ENCODE measurements at regions not wholly inside any gene's neighbourhood (a gene's known extent, or its start where the extent isn't known, plus 50 kb on each side); places are given as distances from the start of the nearest gene placed in this dataset.

DNA sequence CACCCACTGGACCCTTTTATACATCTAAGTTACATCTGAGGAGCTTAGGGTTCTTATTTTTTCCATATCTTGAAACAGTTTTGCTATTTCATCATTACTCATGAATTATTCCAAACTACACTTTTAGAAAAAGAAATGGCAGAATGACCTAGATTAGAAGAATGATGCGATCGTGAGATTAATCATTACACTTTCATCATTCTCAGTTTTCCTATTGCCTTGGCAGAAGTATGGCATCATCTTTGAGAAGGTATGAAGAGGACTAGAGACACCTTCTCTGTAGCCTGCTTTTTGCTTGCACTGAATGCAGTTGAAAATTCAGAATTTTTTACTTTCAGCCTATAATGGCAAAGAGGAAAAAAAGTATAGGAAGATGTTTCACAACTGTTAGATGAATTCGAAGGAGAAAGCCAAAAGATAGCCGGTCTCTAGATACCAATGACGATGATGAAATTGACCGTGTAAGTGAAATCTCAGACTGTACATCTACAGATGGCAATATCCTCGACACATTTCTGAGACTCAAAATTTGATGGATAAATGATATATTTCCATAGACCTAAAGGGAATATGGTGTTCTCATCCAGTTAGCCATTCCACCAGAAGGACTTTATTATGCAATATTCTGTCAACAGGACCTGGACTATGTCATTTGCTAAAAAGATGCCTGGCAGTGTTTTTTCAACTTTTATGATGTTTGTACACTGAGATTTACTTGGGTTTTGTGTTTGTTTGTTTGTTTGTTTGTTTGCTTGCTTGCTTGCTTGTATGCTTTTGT lies 191.8 kb downstream of the TOMM20 start:
- DNase-seq (ENCODE audit: low read depth) = no peak

DNA sequence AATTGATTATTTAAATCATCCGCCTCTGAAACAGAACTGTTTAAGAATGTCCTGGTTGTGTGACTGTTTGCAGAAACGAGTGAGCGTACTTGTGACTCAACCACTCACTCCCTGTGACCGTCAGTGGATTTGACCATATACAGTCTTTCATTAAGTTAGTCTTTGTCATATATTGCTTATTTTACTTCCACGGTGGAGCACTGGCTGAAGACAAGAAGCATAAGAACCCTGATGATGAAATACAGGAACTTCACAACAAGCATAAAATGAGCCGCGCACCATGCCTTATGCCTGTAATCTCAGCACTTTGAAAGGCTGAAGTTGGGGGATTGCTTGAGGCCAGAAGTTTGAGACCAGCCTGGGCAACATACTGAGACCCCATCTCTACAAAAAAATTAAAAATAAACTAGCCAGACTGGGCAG lies 194.0 kb downstream of the TOMM20 start:
- DNase-seq (ENCODE audit: low read depth) = no peak

DNA sequence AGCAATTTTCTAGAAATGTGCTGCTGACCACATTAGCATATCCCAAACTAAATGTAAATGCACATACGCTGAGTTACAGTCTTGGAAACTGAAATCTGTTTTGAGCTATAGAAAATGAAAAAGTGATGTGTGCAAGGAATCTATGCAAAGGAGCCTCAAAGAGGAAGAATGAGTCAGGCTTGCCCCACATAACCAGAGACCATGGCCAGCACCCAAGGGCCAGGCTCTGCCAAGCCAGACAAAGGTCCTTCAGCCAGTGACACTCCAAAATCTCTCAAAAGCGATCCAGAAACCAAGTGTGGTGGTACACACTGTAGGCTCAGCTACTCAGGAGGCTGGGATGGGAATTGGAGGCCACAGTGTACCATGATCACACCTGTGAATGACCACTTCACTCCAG lies 195.2 kb downstream of the TOMM20 start:
- no peak for DNase-seq (ENCODE audit: low read depth)

DNA sequence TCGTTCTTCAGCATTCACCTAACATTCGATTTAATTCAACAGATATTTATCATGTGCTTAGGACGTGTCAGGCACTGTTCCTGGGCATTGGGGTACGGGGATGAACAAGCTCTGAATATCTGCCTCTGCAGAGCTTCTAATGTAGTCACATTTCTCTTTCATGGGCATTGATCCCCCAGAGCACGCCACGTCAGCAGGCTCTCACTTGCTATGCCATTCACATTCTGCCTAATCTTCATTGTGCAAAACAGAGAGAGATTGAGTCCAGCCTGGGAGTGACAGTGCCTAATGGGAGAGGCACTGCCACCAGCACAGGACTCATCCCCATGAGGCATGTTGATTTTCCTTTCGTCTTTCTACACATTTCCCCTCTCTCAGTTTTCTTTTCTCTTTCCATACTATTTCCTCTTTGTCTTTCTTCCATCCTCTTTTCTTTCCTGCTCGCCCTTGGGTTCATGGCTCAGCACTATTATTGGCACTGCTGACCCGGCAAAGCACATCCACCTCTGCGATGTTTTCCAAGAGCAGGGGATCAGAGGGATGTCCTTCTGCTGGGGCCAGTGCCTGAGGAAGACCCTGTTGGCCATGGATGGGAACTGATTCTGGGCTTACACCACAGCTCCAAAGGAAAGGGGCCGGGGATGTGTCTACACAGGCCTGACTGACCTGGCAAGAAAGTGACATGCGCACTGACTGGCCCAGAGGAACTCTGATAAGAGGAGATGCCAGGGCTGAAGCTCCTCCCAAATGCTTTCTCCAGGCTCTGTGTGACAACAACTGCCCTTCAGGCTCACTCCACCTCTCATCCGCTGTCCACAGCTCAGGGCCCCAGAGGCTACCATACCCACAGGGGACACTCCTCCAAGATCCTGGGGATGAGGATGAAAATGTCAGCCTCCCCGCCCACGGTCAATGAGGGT lies 195.9 kb downstream of the TOMM20 start:
- DNase-seq (ENCODE audit: low read depth) = no peak

DNA sequence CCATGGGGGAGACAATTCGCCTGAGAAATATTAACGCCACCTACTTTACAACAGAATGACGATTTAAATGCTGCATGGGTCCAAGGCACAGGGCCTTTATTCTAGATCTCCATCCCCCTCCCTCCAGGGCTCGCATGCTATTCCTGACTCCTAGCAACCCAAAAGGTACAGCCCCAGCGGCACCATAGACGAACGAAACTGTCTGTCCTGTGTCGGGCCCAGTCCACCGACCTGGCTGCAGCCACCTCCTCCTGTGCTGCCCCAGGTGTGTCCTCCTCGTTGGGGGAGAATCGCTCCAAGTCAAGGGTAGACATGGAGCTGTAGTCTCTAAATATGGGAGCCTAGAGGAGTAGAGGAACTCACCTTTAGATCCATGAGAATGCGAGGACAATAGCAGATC lies 196.5 kb downstream of the TOMM20 start:
- DNase-seq (ENCODE audit: low read depth) = no peak

DNA sequence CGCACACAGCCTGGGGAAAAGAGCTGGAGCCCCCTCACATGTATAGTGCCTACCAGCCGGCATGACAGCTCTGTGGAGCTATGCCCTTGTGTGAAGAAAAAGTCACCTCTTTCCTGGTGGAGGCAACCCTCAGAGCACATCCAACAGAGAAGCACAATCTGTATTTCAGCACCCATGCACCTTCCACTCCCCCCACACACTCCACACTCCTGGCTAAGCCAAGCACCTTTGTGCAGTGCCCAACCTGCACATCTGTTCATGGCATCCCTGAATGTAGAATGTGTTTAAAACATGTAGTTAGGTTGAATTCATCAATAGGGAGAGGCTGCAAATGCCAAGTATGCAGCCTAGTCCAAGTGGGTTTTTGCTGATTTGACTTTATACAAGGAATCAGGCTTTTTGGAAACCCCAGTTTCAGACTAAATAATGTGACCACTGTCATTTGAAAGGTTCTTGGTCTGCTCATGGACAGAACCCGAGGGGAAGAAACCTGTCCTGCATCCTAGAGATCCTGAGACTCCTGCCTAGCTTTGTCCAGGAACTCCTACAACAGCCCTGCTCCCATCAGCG lies 197.1 kb downstream of the TOMM20 start:
- no peak for DNase-seq (ENCODE audit: low read depth)

DNA sequence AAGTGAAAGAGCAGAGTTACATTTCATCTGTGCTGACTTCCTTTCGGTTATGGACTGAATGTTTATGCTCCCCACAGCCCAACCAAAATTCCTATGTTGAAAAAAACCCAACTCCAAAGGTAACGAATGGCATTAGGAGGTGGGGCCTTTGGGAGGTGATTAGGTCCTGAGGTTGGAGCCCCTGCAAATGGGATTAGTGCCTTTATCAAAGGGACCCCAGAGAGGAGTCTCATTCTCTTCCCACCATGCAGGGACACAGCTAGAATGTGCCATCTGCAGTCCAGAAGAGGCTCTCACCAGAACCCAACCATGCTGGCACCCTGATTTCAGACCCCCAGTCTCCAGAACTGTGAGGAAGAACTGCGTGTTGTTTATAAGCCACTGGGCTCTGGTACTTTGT lies 199.3 kb downstream of the TOMM20 start:
- DNase-seq (ENCODE audit: low read depth) = no peak

DNA sequence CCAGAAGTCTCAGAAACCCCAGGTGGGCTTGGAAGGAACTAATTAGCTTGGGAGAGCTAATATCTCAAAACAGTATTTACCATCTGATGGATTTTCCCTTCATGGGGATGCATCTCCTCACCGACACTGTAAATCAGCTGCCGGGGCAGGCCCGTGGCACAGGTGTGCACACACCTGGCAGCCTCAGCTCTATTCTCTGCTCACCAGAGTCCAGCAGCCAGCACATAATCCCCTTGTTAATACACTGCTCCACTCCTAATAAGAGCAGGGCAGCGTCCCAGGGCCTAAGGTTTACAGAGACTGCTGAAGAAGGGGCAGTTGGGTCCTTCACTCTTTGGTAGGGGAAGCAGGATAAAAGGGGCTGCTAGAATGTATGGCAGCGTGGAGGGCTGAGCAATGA lies 200.0 kb downstream of the TOMM20 start:
- no peak for DNase-seq (ENCODE audit: low read depth)

DNA sequence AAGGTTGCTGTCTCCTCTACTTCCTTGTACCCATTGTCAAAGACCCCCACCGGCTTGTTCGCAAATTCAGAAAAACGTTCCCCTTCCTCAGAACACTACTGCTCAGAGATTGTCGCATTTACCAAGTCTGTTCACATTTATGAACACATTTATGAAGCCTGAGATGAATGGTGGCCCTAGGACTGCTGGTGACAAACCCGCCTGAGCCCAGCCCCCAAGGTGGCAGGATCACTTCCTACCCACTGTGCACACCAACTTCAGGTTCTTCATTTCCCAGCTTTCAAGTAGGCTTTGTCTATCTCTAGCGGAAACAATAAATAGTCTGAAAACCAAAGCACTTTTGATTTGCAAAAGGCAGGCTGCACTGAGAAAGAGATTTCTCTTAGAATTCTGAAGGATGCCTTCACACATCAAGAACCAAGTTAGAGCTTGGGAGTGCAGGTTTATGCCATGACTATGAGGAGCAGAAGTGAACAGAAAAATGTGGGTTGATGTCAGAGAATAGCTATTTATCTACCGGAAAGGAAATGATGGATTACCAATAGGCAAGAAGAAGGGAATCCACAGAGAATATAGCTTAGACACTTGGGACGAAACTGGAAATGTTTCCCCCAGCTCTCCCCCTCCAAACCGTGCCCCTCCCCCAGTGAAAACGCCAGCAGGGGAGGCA lies 200.5 kb downstream of the TOMM20 start:
- no peak for DNase-seq (ENCODE audit: low read depth)

DNA sequence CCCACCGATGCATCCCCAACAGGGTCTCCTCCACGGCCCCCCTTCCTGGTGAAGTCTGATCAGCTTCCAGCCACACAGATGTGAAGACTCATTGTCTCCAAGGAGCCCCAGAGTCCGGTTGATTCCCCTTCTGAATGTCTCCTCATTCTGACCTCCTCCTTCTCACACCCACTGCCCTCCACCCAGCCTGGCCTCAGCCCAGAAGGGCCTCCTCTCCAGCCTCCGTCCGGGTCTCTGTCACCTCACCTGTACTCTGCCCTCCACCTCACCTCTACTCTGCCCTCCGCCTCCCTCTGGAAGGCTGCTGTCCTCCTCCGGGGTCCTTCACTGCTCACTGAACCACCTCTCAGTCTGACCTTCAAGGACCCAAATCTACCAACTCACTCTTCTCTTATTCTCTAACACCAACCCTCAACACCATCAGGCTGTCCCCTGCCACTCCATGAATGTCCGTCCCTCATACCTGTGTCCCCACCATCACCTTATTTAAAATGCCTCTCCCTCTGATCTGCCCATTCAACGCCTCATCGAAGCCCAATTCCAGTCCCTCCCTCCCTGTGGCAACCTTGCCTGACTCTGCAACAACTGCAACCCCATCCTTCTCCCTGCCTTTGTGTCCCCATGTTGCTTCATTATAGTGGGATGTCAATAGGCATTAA lies 201.2 kb downstream of the TOMM20 start:
- no peak for DNase-seq (ENCODE audit: low read depth)

DNA sequence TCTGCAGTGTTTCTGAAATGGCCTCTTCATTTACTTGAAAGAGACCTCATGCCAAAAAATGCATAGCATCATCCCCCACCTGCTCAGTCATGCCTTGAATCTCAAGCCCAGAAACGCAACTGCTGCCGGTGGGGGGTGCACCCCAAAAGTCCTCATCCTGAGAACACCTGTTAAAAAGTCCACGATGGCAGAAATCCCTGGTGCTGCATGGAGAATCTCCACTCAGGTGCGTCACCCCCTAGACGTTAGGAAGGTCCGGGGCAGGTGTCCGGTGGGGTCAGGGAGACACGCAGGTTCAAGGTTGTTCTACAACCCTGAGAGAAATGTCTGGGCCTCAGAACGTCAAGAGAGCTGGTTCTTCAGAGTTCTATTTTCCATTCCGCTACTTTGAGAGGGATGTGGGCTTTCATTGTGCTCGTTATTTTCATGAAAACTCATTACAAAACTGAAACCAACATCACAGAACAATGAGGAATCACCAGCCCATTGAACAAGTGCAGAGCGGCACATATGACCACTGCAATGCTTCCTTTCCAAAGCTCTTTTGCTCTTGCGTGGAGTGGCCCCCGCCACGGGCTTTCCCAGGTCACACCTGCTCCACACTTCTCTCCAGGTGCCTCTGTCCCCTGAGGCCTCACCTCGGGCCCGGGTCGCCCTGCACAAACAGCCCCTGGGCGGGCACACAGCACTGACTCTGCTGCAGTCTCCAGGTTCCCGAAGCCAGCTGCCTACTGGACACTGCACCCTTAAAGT lies 201.9 kb downstream of the TOMM20 start:
- no peak for DNase-seq (ENCODE audit: low read depth)

DNA sequence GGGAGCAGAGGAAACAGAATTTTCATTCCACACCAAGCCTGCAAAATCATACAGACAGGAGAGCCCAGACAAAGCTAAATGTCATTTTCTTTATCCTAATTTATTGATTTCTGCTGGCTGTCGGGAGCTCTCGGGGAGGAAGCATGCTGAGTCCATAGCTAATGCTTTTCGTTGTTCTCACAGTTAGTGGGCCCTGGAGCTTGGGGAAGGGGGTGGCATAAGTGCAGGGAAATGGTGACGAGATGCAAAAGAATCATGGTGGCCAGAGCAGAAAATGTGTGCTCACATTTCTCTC lies 202.4 kb downstream of the TOMM20 start:
- DNase-seq (ENCODE audit: low read depth) = no peak

DNA sequence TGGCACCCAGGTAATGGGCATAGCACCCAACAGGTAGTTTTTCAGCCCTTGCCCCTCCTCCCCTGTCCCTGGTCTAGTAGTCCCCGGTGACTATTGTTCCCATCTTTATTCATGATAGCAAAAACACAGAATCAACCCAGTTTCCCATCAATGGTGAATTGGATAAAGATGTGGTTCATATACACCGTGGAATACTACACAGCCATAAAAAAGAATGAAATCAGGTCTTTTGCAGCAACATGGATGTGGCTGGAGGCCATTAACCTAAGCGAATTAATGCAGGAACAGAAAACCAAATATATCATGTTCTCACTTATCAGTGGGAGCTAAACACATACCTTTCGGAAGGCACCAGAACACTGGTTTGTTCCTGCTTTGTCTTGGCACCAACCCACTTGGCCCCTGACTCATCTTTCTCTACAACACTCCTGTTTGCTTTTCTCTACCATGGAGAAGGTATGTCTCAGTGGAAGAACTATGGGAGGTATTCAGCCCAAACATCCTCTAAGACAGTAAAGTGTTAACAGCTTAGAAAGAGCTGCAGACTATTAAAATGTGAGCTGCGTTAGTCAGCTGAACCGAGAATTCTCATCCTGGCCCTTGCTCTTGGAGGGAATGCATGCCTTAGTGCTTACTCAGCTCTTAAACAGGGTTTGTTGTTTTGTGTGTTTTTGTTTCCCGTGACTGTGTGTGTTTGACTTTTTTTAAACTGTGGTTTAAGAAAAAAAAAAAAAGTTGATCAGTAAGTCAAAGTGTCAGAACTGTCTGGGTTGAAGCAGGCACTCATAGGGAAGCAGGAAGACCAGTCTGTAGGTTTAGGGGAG lies 203.0 kb downstream of the TOMM20 start:
- peak; percentile 92 for DNase-seq (ENCODE audit: low read depth)

DNA sequence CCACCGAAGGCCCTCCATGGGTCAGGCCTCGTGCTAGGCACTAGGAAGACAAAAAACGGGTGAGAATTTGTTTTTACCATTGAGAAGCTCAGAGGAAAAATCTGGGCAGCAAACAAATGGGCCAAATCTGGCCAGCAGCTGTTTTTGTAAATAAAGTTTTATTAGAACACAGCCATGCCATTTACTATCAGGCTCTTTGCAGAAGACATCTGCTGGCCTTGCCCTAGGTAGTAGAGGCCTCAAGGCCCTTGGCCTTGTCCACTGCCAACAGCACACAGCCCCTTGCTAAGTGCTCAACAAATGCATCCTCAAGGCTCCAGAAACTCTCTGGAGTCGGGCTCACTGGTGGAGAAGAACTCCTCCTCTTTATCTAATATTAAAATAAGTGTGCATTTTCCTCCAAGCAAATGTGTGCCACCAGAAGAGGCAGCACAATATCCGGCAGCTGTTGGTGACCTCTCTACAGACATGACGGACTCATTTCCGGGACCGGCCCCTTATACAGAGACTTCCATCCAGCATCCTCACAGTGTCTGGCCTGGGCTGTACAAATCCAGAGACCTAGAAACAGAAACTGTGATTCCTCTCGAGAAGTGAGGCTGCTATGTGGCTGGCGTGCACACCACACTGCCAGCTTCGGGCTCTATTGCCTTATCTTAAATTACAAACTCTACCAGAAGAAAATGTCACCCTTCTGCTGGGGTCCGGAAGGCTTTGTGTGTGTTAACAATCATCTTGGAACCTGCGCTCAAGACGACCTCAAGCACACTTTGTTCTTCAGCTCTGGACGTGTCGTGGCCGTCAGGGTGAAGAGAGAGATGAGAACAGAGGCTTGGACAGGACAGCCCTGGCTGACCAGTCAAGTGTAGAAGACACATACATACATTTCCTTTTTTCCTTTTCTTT lies 203.9 kb downstream of the TOMM20 start:
- no peak for DNase-seq (ENCODE audit: low read depth)

DNA sequence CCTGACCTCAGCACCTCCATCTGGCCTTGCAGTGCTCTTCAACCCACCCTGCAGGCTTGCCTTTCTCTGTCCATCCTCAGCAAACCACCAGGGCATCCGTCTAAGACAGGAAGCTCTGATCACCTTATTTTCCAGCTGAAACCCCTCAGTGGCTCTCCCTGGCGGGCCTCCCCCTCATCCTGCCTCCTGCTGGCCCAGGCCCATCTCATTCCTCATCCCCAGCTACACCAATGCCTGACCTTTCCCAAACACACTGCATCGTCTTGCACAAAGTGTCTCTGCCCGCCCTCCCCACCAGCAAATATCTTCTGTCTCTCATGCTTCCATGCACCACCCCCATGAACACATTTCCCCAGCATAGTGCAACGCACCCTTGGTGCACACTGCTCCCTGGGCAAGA lies 205.0 kb downstream of the TOMM20 start:
- no peak for DNase-seq (ENCODE audit: low read depth)

DNA sequence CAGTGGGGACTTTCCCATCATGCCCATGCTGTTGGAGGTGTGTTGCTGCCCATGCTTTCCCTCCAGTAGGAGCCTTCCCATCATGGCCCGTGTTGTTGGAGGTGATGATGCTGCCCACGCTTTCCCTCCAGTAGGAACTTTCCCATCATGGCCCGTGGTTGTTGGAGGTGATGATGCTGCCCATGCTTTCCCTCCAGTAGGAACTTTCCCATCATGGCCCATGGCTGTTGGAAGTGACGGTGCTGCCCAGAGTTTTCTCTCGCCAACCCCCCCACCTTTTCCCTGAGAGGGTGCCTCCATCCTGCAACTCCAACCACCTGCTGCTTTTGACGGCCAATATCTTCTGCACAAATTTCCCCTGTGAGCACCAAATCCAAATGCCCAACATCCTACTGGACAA lies 205.7 kb downstream of the TOMM20 start:
- DNase-seq (ENCODE audit: low read depth) = no peak

DNA sequence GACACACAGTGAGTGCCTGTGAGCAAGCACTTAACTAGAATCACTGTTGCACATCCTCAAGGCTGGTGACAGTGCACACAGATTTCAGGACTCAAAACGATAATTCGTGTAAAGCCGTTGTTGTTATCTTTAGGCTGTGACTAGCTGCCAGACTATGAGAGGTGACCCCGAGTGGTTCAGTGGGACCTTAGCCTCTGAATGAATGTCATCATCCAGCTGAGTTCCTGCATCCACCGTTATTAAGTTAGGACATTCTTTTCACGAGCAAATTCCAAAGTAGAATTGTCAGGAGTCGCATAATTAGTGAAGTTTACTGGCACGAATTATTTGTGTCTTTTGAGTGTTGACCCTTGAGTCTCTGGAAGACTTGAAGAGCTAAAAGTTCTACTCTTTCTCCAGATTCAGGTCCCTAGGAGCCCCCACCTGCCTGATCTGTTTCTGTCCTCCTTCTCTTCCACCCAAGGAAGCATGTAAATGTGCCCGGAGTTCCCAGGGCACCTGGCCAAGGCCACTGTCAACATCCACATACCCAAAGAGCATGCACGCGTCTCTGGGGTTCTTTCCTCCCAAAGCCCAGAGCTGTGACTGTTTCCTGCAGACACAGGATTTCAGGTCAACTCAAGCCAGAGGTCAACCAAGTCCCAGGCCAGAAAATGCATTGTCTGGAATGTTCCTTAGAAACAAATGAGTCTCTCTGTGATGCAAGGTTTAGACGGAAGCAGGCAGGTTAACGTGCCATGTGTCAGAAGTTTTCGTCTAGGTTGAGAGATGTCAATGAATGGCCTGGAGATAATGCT lies 207.2 kb downstream of the TOMM20 start:
- no peak for DNase-seq (ENCODE audit: low read depth)

DNA sequence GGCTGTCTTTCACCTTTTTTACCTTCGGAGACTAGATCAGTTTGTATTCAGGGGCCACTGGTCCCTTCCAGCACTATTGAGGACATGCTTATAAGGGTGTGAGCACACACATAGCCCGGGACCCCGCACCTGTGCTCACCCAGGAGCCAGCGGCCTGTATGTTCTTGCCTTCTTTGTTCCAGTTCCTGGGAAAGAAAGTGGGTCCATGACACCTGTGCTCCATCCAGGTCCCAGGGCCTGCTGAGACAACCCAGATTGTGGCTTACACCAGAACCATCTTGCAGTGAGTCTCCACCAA lies 207.8 kb downstream of the TOMM20 start:
- no peak for DNase-seq (ENCODE audit: low read depth)

Measured in HS-27A (cell line).